Loucy (cell line): ENCODE measurements at regions not wholly inside any gene's neighbourhood (a gene's known extent, or its start where the extent isn't known, plus 50 kb on each side); places are given as distances from the start of the nearest gene placed in this dataset.
"Not testable (repeated sequence)": the region's sequence is repeated elsewhere in the genome, so short reads cannot be mapped to it uniquely, and the experiment has no call there.

Experiments
- H2AFZ ChIP-seq: fragments of 200-600 bp; sonication (generic); 2 replicates; pipeline ENCODE4 v1.6.0; 2016; ENCODE audit warnings: antibody characterized with exemption, mild to moderate bottlenecking, low read length, moderate library complexity
- H3F3A ChIP-seq: fragments of 200-600 bp; 2 replicates; pipeline ENCODE4 v1.6.0; 2016; ENCODE audit warnings: antibody characterized with exemption, low read depth, mild to moderate bottlenecking
- H3K27me3 ChIP-seq: fragments of 200-600 bp; sonication (generic); 2 replicates; pipeline ENCODE4 v1.6.1; 2014; ENCODE audit warnings: low read length, mild to moderate bottlenecking; ENCODE audit not compliant: insufficient read depth, poor library complexity, severe bottlenecking
- H3K36me3 ChIP-seq: fragments of 200-600 bp; sonication (generic); 2 replicates; pipeline ENCODE4 v1.6.1; 2016; ENCODE audit warnings: low read length; ENCODE audit not compliant: insufficient read depth
- H3K4me1 ChIP-seq: fragments of 200-600 bp; sonication (generic); 2 replicates; pipeline ENCODE4 v1.5.1; 2014; ENCODE audit warnings: low read length, mild to moderate bottlenecking; ENCODE audit not compliant: insufficient read depth, poor library complexity, severe bottlenecking
- H3K4me2 ChIP-seq: fragments of 200-600 bp; sonication (generic); 2 replicates; pipeline ENCODE4 v1.6.0; 2014; ENCODE audit warnings: antibody characterized with exemption, low read length, low read depth, mild to moderate bottlenecking; ENCODE audit not compliant: poor library complexity, severe bottlenecking
- H3K4me3 ChIP-seq: fragments of 200-600 bp; sonication (generic); 2 replicates; pipeline ENCODE4 v1.5.1; 2014; ENCODE audit warnings: low read length, mild to moderate bottlenecking, mixed read lengths; ENCODE audit not compliant: poor library complexity, severe bottlenecking
- H3K79me2 ChIP-seq: fragments of 200-600 bp; sonication (generic); 2 replicates; pipeline ENCODE4 v1.6.1; 2014; ENCODE audit warnings: low read length; ENCODE audit not compliant: insufficient read depth
- H3K9ac ChIP-seq: fragments of 200-600 bp; sonication (generic); 2 replicates; pipeline ENCODE4 v1.6.0; 2014; ENCODE audit warnings: mild to moderate bottlenecking, low read depth, low read length, moderate library complexity; ENCODE audit not compliant: poor library complexity, severe bottlenecking
- H3K9me2 ChIP-seq: fragments of 200-600 bp; sonication (generic); replicated peaks from 2 replicates; pipeline ENCODE4 v1.6.1; 2016; ENCODE audit warnings: low read depth, low read length, mixed read lengths
- H3K9me3 ChIP-seq: fragments of 200-600 bp; sonication (generic); 2 replicates; pipeline ENCODE4 v1.6.1; 2014; ENCODE audit warnings: mild to moderate bottlenecking, antibody characterized with exemption, low read length, low read depth; ENCODE audit not compliant: insufficient read depth
- H4K20me1 ChIP-seq: fragments of 200-600 bp; sonication (generic); 2 replicates; pipeline ENCODE4 v1.6.0; 2014; ENCODE audit warnings: antibody characterized with exemption, low read length, mild to moderate bottlenecking; ENCODE audit not compliant: insufficient read depth, poor library complexity, severe bottlenecking
- EZH2phosphoT487 ChIP-seq: fragments of 200-600 bp; IDR thresholded peaks from 2 replicates; pipeline ENCODE4 v1.6.1; 2018; ENCODE audit warnings: antibody characterized with exemption, mild to moderate bottlenecking, moderate library complexity, borderline replicate concordance
- TF ChIP-seq, protein P1 (sequence below): fragments of 200-600 bp; sonication (generic); conservative IDR thresholded peaks from 2 replicates; pipeline ENCODE4 v1.5.1; 2014; ENCODE audit warnings: mild to moderate bottlenecking, antibody characterized with exemption, low read length

DNA sequence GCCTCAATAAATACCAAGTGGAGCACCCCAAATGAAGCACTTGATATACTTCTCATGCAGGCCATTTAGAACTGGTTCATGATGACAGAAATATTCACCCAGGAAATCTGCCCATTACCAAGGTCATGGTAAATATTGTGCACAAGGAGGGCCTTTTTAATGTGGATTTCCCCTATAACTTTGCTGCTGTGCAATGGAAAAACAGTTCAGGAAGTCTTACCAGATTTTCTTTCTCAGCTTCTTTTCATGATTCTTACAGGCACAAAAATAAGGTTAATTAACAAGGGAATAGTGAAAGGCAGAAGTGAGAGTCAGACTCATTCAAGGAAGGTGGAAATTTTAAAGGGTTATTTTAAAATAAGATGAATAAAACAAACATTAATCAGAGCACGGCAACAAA, 904.3 kb upstream of the GRIA3 start:
- no peak for TF ChIP-seq EZH2phosphoT487
- TF ChIP-seq, protein P1, sequence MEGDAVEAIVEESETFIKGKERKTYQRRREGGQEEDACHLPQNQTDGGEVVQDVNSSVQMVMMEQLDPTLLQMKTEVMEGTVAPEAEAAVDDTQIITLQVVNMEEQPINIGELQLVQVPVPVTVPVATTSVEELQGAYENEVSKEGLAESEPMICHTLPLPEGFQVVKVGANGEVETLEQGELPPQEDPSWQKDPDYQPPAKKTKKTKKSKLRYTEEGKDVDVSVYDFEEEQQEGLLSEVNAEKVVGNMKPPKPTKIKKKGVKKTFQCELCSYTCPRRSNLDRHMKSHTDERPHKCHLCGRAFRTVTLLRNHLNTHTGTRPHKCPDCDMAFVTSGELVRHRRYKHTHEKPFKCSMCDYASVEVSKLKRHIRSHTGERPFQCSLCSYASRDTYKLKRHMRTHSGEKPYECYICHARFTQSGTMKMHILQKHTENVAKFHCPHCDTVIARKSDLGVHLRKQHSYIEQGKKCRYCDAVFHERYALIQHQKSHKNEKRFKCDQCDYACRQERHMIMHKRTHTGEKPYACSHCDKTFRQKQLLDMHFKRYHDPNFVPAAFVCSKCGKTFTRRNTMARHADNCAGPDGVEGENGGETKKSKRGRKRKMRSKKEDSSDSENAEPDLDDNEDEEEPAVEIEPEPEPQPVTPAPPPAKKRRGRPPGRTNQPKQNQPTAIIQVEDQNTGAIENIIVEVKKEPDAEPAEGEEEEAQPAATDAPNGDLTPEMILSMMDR, result no peak
- Histone ChIP-seq H3K4me2 (no peak overlapping the region), H4K20me1 (no peaks in the 10 kb centered on the region), H3K4me3 (no peak overlapping the region), H3K36me3 (no peaks in the 10 kb centered on the region), H3K79me2 (no peaks in the 10 kb centered on the region), H3K9me3 (no peaks in the 10 kb centered on the region), H3F3A (no peaks in the 10 kb centered on the region), H2AFZ (no peak overlapping the region), H3K27me3 (no peaks in the 10 kb centered on the region), H3K4me1 (no peaks in the 10 kb centered on the region), H3K9ac (no peak overlapping the region), H3K9me2 (no peaks in the 10 kb centered on the region)

DNA sequence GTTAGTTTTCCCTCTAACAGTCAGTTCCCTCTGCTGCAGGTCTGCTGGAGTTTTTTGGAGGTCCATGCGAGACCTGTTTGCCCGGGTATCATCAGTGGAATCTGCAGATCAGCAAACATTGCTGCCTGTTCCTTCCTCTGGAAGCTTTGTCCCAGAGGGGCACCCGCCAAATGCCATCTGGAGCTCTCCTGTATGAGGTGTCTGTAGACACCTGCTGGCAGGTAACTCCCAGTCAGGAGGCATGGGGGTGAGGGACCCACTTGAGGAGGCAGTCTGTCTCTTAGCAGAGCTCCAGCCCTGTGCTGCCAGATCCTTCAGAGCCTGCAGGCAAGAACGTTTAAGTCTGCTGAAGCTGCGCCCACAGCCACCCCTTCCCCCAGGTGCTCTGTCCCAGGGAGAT, 884.3 kb upstream of the GRIA3 start:
- H3K27me3 ChIP-seq, H3F3A ChIP-seq, H3K9me3 ChIP-seq, H3K36me3 ChIP-seq, H2AFZ ChIP-seq, H3K9me2 ChIP-seq, H3K4me2 ChIP-seq, H3K4me1 ChIP-seq, H4K20me1 ChIP-seq, H3K79me2 ChIP-seq, H3K9ac ChIP-seq, H3K4me3 ChIP-seq: not testable (repeated sequence)

DNA sequence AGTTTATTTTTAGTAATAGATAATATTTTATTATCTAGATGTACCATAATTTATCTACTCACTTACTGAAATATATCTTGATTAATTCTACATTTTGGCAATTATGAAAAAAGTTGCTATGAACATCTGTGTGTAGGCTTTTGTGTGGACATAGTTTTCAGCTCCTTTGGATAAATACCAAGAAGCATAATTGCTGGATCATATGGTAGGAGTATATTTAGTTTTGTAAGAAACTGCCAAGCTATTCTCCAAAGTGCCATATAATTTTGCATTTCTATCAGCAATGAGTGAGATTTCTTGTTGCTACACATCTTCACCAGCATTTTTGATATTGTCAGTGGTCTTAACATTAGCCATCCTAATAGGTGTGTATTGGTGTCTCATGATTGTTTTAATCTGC, 882.6 kb upstream of the GRIA3 start:
- no peaks in the 10 kb centered on the region for H4K20me1 ChIP-seq
- H3K9ac ChIP-seq, result no peak overlapping the region
- no peak overlapping the region for H3K4me2 ChIP-seq
- H2AFZ ChIP-seq, result no peak overlapping the region
- H3K79me2 ChIP-seq, result no peaks in the 10 kb centered on the region
- TF ChIP-seq, protein P1, result no peak
- no peak for TF ChIP-seq EZH2phosphoT487
- H3K4me3 ChIP-seq, result no peak overlapping the region
- no peaks in the 10 kb centered on the region for H3K36me3 ChIP-seq
- no peaks in the 10 kb centered on the region for H3K9me3 ChIP-seq
- no peaks in the 10 kb centered on the region for H3K4me1 ChIP-seq
- no peaks in the 10 kb centered on the region for H3K27me3 ChIP-seq
- H3F3A ChIP-seq, result no peaks in the 10 kb centered on the region
- H3K9me2 ChIP-seq, result no peaks in the 10 kb centered on the region

DNA sequence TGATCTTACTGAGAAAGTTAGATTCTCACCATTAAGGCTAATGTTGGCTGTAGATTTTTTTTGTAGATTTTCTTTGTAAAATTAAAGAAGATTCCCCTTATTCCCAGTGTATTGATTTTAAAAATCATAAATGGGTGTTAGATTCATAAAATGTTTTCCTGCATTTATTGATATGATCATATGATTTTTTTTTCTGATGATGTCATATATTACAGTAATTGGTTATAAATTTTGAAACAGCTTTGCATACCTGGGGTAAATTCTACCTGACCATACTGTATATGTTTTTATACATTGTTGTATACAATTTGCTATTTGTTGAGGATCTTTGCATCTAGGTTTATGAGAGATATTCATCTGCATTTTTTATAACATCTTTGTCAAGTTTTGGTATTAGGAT, 880.3 kb upstream of the GRIA3 start:
- Histone ChIP-seq H3K36me3 (no peaks in the 10 kb centered on the region), H3F3A (no peaks in the 10 kb centered on the region), H3K9ac (no peak overlapping the region), H3K4me1 (no peaks in the 10 kb centered on the region), H3K79me2 (no peaks in the 10 kb centered on the region), H4K20me1 (no peaks in the 10 kb centered on the region), H3K9me3 (no peaks in the 10 kb centered on the region), H2AFZ (no peak overlapping the region), H3K4me2 (no peak overlapping the region), H3K9me2 (no peaks in the 10 kb centered on the region), H3K27me3 (no peaks in the 10 kb centered on the region), H3K4me3 (no peak overlapping the region)
- no peak for TF ChIP-seq EZH2phosphoT487
- TF ChIP-seq, protein P1, result no peak
